PC-9 (cell line): ENCODE measurements at regions not wholly inside any gene's neighbourhood (a gene's known extent, or its start where the extent isn't known, plus 50 kb on each side); places are given as distances from the start of the nearest gene placed in this dataset.

Experiments
- BruUV-seq: library from RNA; stranded (reverse); fragments of 400-500 nt; replicated peaks from 2 replicates; lab custom pipeline; 2021; lab: Mats Ljungman, UMichigan
- CTCF ChIA-PET: fragments of 300-600 bp; sonication (Branson Sonifier 250); formaldehyde crosslinking; loops from one replicate; lab custom pipeline; 2022; ENCODE audit warnings: antibody characterized with exemption; lab: Charles Lee
- POLR2A ChIA-PET: fragments of 300-600 bp; sonication (Branson Sonifier 250); formaldehyde crosslinking; loops from one replicate; lab custom pipeline; 2022; ENCODE audit warnings: antibody characterized with exemption; ENCODE audit not compliant: unreplicated experiment; lab: Charles Lee
- DNase-seq, 2 experiments: peaks; one replicate each; pipeline versions ENCODE4 v3.0.0 to v3.0.0-alpha.2; 2015 to 2022; ENCODE audit warnings: mixed read lengths in 1 of 2
- H2AFZ ChIP-seq: fragments of 200-600 bp; sonication (generic); 2 replicates; pipeline ENCODE4 v1.8.1; 2017; ENCODE audit warnings: antibody characterized with exemption
- H3F3A ChIP-seq: fragments of 200-600 bp; sonication (generic); 2 replicates; pipeline ENCODE4 v1.8.1; 2017; ENCODE audit warnings: antibody characterized with exemption, mild to moderate bottlenecking, low read depth; ENCODE audit not compliant: insufficient read depth
- H3K27ac ChIP-seq: fragments of 200-600 bp; sonication (generic); 2 replicates; pipeline ENCODE4 v1.6.1; 2016; ENCODE audit warnings: mixed run types
- H3K27me3 ChIP-seq: fragments of 200-600 bp; sonication (generic); 2 replicates; pipeline ENCODE4 v1.6.1; 2016; ENCODE audit warnings: low read depth, mixed run types; ENCODE audit not compliant: insufficient read depth
- H3K36me3 ChIP-seq: fragments of 200-600 bp; sonication (generic); 2 replicates; pipeline ENCODE4 v1.6.1; 2016; ENCODE audit warnings: low read depth, mixed run types
- H3K4me1 ChIP-seq: fragments of 200-600 bp; sonication (generic); replicated peaks from 2 replicates; pipeline ENCODE4 v1.6.1; 2016; ENCODE audit warnings: mixed run types; ENCODE audit not compliant: insufficient read depth
- H3K4me2 ChIP-seq: fragments of 200-600 bp; sonication (generic); 2 replicates; pipeline ENCODE4 v1.6.1; 2017; ENCODE audit warnings: mixed run types
- H3K4me3 ChIP-seq: fragments of 200-600 bp; sonication (generic); 2 replicates; pipeline ENCODE4 v1.6.1; 2016; ENCODE audit warnings: mixed run types
- H3K79me2 ChIP-seq: fragments of 200-600 bp; sonication (generic); 2 replicates; pipeline ENCODE4 v1.6.1; 2017; ENCODE audit warnings: low read depth, mixed run types
- H3K9me2 ChIP-seq: fragments of 200-600 bp; sonication (generic); 2 replicates; pipeline ENCODE4 v1.8.1; 2017; ENCODE audit warnings: mild to moderate bottlenecking; ENCODE audit not compliant: insufficient read depth
- H3K9me3 ChIP-seq: fragments of 200-600 bp; sonication (generic); 2 replicates; pipeline ENCODE4 v1.8.1; 2016; ENCODE audit warnings: low read depth; ENCODE audit not compliant: insufficient read depth
- H4K20me1 ChIP-seq: fragments of 200-600 bp; sonication (generic); 2 replicates; pipeline ENCODE4 v1.8.1; 2017; ENCODE audit not compliant: insufficient read depth
- EZH2 ChIP-seq: fragments of 200-600 bp; sonication (generic); IDR thresholded peaks from 2 replicates; pipeline ENCODE4 v1.8.0; 2017; ENCODE audit warnings: antibody characterized with exemption, low read depth
- intact Hi-C: fragments of 100-400 bp; cut with micrococcal nuclease; formaldehyde crosslinking; loops from one replicate; pipeline ENCODE4 v1.10.0; 2022; ENCODE audit not compliant: unreplicated experiment
- TF ChIP-seq, protein P1 (sequence below): fragments of 200-600 bp; sonication (generic); conservative IDR thresholded peaks from 2 replicates; pipeline ENCODE4 v1.6.1; 2017; ENCODE audit warnings: mixed run types, antibody characterized with exemption, mild to moderate bottlenecking, moderate library complexity

DNA sequence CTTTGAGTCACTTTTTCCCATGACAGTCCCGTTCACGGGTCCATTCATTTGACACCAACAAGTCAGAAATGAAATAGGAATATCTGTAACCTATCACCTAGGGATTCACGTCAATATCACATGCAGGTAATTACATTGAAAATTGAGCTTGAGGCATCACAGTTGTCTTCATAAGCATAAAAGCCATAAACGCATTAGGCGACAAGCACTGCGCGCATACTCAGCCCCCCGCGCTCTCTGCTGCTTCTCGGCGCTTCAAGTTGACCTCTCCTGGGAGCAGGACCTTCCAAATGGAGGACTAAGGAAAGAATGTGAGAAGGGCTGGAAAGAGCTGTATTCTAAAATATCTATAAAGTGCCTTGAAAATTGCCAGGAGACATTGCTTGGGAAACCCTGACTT, 130.5 kb upstream of the TNS3 start:
- Histone ChIP-seq H3K79me2 (no peaks in the 10 kb centered on the region), H4K20me1 (no peaks in the 10 kb centered on the region), H3K27me3 (no peaks in the 10 kb centered on the region), H3K9me2 (no peaks in the 10 kb centered on the region), H3K4me1 (no peaks in the 10 kb centered on the region), H3K27ac (no peak overlapping the region), H3F3A (peaks cover 4% of the 10 kb centered on the region; the same call in 1 of the 2 replicates), H3K36me3 (no peaks in the 10 kb centered on the region), H3K4me2 (no peak overlapping the region), H3K4me3 (no peak overlapping the region), H3K9me3 (no peaks in the 10 kb centered on the region), H2AFZ (no peak overlapping the region)
- DNase-seq: no peak
- TF ChIP-seq, protein P1, sequence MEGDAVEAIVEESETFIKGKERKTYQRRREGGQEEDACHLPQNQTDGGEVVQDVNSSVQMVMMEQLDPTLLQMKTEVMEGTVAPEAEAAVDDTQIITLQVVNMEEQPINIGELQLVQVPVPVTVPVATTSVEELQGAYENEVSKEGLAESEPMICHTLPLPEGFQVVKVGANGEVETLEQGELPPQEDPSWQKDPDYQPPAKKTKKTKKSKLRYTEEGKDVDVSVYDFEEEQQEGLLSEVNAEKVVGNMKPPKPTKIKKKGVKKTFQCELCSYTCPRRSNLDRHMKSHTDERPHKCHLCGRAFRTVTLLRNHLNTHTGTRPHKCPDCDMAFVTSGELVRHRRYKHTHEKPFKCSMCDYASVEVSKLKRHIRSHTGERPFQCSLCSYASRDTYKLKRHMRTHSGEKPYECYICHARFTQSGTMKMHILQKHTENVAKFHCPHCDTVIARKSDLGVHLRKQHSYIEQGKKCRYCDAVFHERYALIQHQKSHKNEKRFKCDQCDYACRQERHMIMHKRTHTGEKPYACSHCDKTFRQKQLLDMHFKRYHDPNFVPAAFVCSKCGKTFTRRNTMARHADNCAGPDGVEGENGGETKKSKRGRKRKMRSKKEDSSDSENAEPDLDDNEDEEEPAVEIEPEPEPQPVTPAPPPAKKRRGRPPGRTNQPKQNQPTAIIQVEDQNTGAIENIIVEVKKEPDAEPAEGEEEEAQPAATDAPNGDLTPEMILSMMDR: no peak
- no peak for TF ChIP-seq EZH2
- intact Hi-C loops: no loop called here
- ChIA-PET CTCF (interaction anchor here (0.6 kb wide), 1 partner anchor 125 kb away, joined by 9 read pairs; no protein-coding TSS in a partner anchor), POLR2A (no interaction called here)
- BruUV-seq: no TSS peak

DNA sequence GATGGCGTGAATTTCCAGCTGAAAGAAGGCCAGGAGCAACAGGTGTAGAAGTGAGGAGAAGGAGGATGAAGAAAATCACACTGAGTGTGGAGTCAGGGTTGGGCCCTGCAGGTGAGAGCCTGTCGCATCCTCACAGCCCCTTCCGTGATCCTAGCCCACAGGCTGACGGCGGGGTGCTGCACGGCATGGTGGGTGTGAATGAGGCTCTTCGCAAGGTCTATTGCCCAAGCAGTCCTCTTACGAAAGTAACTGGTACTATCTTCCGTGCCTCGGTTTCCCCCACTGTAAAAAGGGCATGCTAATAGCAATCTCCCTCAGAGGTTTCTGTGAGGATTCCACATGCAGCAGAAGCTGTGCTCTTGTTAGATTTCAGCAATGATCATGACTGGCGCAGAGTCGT, 129.9 kb upstream of the TNS3 start:
- Histone ChIP-seq H3K9me2 (no peaks in the 10 kb centered on the region), H3K27me3 (no peaks in the 10 kb centered on the region), H3K4me1 (no peaks in the 10 kb centered on the region), H3K4me3 (no peak overlapping the region), H3K36me3 (no peaks in the 10 kb centered on the region), H3F3A (peaks cover 4% of the 10 kb centered on the region; the same call in 1 of the 2 replicates), H3K79me2 (no peaks in the 10 kb centered on the region), H2AFZ (no peak overlapping the region), H3K4me2 (no peak overlapping the region), H3K9me3 (no peaks in the 10 kb centered on the region), H3K27ac (no peak overlapping the region), H4K20me1 (no peaks in the 10 kb centered on the region)
- TF ChIP-seq, protein P1: no peak
- TF ChIP-seq EZH2: no peak
- ChIA-PET CTCF (no interaction called here), POLR2A (no interaction called here)
- intact Hi-C loops: no loop called here
- DNase-seq: no peak
- no TSS peak for BruUV-seq

DNA sequence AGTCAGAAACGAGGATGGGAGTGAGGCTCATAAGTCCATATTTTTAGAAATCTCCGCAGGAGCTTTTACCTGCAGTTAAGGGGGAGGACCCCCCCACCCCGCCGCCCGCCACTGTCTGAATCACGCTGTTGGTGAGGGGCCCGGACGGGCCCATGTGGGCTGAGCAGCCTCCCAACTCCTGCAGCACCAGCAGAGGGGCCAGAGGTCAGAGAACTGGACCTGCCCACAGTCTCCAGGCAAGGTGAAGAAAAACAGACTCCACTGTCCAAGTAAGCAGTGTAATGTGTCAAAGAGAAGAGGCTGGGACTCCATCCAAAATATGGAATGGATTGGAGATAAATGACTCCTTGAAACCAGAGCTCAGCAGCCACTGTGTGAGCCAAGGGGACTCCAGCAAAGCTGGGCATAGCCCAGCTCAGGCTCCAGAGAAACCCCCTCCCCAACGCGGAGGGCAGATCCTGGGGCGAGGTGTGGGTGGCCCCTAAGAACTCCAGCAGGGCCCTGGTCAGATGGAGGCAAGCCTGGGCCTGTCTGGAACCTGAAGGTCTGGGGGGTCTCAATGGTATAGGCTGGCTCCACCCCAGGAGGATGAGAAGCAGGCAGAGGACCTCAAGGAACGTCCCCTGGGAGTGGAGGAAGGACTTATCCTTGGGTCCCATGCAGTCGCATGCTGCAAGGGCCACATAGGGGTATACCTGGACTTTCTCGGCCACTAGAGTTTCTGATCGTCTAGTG, 128.5 kb upstream of the TNS3 start:
- Histone ChIP-seq H4K20me1 (no peaks in the 10 kb centered on the region), H3K4me1 (no peaks in the 10 kb centered on the region), H3K4me3 (no peak overlapping the region), H3F3A (peaks cover 4% of the 10 kb centered on the region; the same call in 1 of the 2 replicates), H2AFZ (no peak overlapping the region), H3K27ac (no peak overlapping the region), H3K4me2 (no peak overlapping the region), H3K9me2 (no peaks in the 10 kb centered on the region), H3K79me2 (no peaks in the 10 kb centered on the region), H3K27me3 (no peaks in the 10 kb centered on the region), H3K36me3 (no peaks in the 10 kb centered on the region), H3K9me3 (no peaks in the 10 kb centered on the region)
- ChIA-PET POLR2A (interaction anchor here (0.6 kb wide), 2 partner anchors 74 to 136 kb away, joined by 5 to 11 read pairs; no protein-coding TSS in a partner anchor), CTCF (no interaction called here)
- BruUV-seq: no TSS peak
- TF ChIP-seq, protein P1: no peak
- no peak for TF ChIP-seq EZH2
- DNase-seq: no peak
- intact Hi-C loops: no loop called here
